Esophagus muscularis mucosa (tissue), 4 donors: ENCODE measurements at regions not wholly inside any gene's neighbourhood (a gene's known extent, or its start where the extent isn't known, plus 50 kb on each side); places are given as distances from the start of the nearest gene placed in this dataset.

Experiments
- EP300 ChIP-seq: sonication (generic); formaldehyde crosslinking; IDR thresholded peaks from one replicate; pipeline ENCODE4 v1.6.1; 2017; ENCODE audit warnings: antibody characterized with exemption
- POLR2A ChIP-seq: fragments of 450-650 bp; IDR thresholded peaks from one replicate; pipeline ENCODE4 v1.6.1; 2017; ENCODE audit warnings: antibody characterized with exemption, moderate library complexity, mild to moderate bottlenecking, low read depth
- POLR2AphosphoS5 ChIP-seq, 2 donors: sonication (generic); formaldehyde crosslinking; IDR thresholded peaks; one replicate each; pipeline ENCODE4 v1.6.1; 2017; ENCODE audit warnings: antibody characterized with exemption in 2 of 2
- TF ChIP-seq, protein P1 (sequence below), 3 experiments: fragments of 200-600 bp in 2 of 3; fragments of 450-650 bp in 1 of 3; sonication (generic) in 2 of 3; IDR thresholded peaks; one replicate each; pipeline ENCODE4 v1.5.1; 2017 to 2019; ENCODE audit warnings: antibody characterized with exemption in 3 of 3, mild to moderate bottlenecking in 2 of 3, moderate library complexity in 1 of 3

DNA sequence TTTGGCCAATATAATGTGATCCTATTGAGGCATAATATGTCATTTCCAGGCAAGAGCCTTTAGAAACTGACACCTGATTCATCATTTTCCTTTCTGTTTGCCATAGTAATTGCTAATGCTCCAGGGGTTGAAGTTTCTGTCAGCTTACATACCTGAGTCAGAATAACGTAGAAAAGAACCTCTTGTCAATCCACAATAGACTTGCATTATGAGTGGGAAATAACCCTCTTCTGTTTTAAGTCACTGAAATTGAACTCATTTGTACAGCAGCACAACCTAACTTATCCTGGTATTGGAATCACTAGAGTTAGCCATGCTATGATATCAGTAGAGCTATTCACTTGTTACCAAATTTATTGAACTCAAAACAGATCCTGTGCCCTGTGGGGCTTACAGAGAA, 101.7 kb upstream of the TP63 start:
- TF ChIP-seq, protein P1, sequence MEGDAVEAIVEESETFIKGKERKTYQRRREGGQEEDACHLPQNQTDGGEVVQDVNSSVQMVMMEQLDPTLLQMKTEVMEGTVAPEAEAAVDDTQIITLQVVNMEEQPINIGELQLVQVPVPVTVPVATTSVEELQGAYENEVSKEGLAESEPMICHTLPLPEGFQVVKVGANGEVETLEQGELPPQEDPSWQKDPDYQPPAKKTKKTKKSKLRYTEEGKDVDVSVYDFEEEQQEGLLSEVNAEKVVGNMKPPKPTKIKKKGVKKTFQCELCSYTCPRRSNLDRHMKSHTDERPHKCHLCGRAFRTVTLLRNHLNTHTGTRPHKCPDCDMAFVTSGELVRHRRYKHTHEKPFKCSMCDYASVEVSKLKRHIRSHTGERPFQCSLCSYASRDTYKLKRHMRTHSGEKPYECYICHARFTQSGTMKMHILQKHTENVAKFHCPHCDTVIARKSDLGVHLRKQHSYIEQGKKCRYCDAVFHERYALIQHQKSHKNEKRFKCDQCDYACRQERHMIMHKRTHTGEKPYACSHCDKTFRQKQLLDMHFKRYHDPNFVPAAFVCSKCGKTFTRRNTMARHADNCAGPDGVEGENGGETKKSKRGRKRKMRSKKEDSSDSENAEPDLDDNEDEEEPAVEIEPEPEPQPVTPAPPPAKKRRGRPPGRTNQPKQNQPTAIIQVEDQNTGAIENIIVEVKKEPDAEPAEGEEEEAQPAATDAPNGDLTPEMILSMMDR (IDR thresholded peaks at IDR 0.05), result no peak
- TF ChIP-seq POLR2AphosphoS5 (IDR thresholded peaks at IDR 0.05) (no peak), POLR2A (no peak), EP300 (no peak)
